ENCODE measurements at regions not wholly inside any gene's neighbourhood (a gene's known extent, or its start where the extent isn't known, plus 50 kb on each side); places are given as distances from the start of the nearest gene placed in this dataset.

GRCh38 chr5:96128204-96128864 lies 166.7 kb upstream of the ELL2 start:
- peak overlapping the region in 4 of 5 donors; percentile 38 to 62 (median 52) for H3K27ac ChIP-seq
- H3K36me3 ChIP-seq: no peaks in the 10 kb centered on the region
- 52 to 66% (median 54%) methylated on average over 6 of the region's 6 CpGs for WGBS, 5 donors
- H3K9me3 ChIP-seq: no peaks in the 10 kb centered on the region
- H3K4me3 ChIP-seq: no peak overlapping the region
- peaks cover 10 to 56% (median 47%) of the 10 kb centered on the region in 4 donors for H3K4me1 ChIP-seq
- TF ChIP-seq POLR2AphosphoS5 (IDR thresholded peaks at IDR 0.05) (no peak), EP300 (IDR thresholded peaks at IDR 0.05) (no peak), CTCF (IDR thresholded peaks at IDR 0.05) (no peak), POLR2A (IDR thresholded peaks at IDR 0.05) (no peak)
- H3K27me3 ChIP-seq: no peaks in the 10 kb centered on the region
- DNase-seq: no peak
- intact Hi-C loops (cut with DNase I; ENCODE audit: low total_unique reads): no loop called here

GRCh38 chr5:96127538-96127937 lies 165.9 kb upstream of the ELL2 start:
- 18 to 39% (median 26%) methylated on average over 2 of the region's 2 CpGs for WGBS, 5 donors
- DNase-seq: peak in 1 of 2 donors; percentile 30
- Histone ChIP-seq H3K4me1 (peaks cover 10 to 63% (median 47%) of the 10 kb centered on the region in 4 donors), H3K9me3 (no peaks in the 10 kb centered on the region), H3K36me3 (no peaks in the 10 kb centered on the region), H3K27me3 (no peaks in the 10 kb centered on the region), H3K27ac (peak overlapping the region in 3 of 5 donors; percentile 24 to 62 (median 49)), H3K4me3 (no peak overlapping the region)
- no peak for TF ChIP-seq CTCF (IDR thresholded peaks at IDR 0.05)
- TF ChIP-seq POLR2AphosphoS5 (IDR thresholded peaks at IDR 0.05): no peak
- no peak for TF ChIP-seq EP300 (IDR thresholded peaks at IDR 0.05)
- TF ChIP-seq POLR2A (IDR thresholded peaks at IDR 0.05): no peak
- intact Hi-C loops (cut with DNase I; ENCODE audit: low total_unique reads): no loop called here

GRCh38 chr5:96125231-96125891 lies 163.7 kb upstream of the ELL2 start:
- 15 to 35% (median 23%) methylated on average over 5 of the region's 5 CpGs for WGBS, 5 donors
- Histone ChIP-seq H3K27ac (peak overlapping the region; percentile 27 to 73 (median 45)), H3K36me3 (no peaks in the 10 kb centered on the region), H3K4me3 (no peak overlapping the region), H3K9me3 (no peaks in the 10 kb centered on the region), H3K4me1 (peaks cover 16 to 75% (median 57%) of the 10 kb centered on the region in 4 donors), H3K27me3 (no peaks in the 10 kb centered on the region)
- intact Hi-C loops (cut with DNase I; ENCODE audit: low total_unique reads): no loop called here
- TF ChIP-seq POLR2A (IDR thresholded peaks at IDR 0.05) (no peak), POLR2AphosphoS5 (IDR thresholded peaks at IDR 0.05) (peak in 1 of 3 donors; percentile 3)
- peak in 1 of 2 donors; percentile 51 for DNase-seq

- no peaks in the 10 kb centered on the region for H3K9me3 ChIP-seq
- peak overlapping the region in 4 of 5 donors; percentile 27 to 73 (median 54) for H3K27ac ChIP-seq
- no peak overlapping the region for H3K4me3 ChIP-seq
- no peaks in the 10 kb centered on the region for H3K36me3 ChIP-seq
- DNase-seq: no peak
- intact Hi-C loops (cut with DNase I; ENCODE audit: low total_unique reads): no loop called here
- no peaks in the 10 kb centered on the region for H3K27me3 ChIP-seq
- H3K4me1 ChIP-seq: peaks cover 16 to 75% (median 59%) of the 10 kb centered on the region in 4 donors
- 87 to 95% (median 94%) methylated on average over 1 of the region's 1 CpG for WGBS, 5 donors
- TF ChIP-seq POLR2AphosphoS5 (IDR thresholded peaks at IDR 0.05) (no peak), POLR2A (IDR thresholded peaks at IDR 0.05) (no peak)
These were observed 162.9 kb upstream of the ELL2 start for GRCh38 chr5:96124589-96124988.

GRCh38 chr5:96123418-96123817 lies 161.8 kb upstream of the ELL2 start:
- WGBS, 5 donors: 31 to 67% (median 44%) methylated on average over 1 of the region's 1 CpG
- Histone ChIP-seq H3K36me3 (no peaks in the 10 kb centered on the region), H3K9me3 (no peaks in the 10 kb centered on the region), H3K4me1 (peaks cover 26 to 78% (median 63%) of the 10 kb centered on the region in 4 donors), H3K4me3 (no peak overlapping the region), H3K27ac (peak overlapping the region in 2 of 5 donors; percentile 20 to 73), H3K27me3 (no peaks in the 10 kb centered on the region)
- TF ChIP-seq EP300 (IDR thresholded peaks at IDR 0.05) (no peak), POLR2A (IDR thresholded peaks at IDR 0.05) (no peak), CTCF (IDR thresholded peaks at IDR 0.05) (no peak), POLR2AphosphoS5 (IDR thresholded peaks at IDR 0.05) (peak in 1 of 3 donors; percentile 20)
- intact Hi-C loops (cut with DNase I; ENCODE audit: low total_unique reads): no loop called here
- DNase-seq: no peak

All from stomach (tissue), 8 donors.